Mesenchymal stem cell (in vitro differentiated cells and primary cell): ENCODE measurements at regions not wholly inside any gene's neighbourhood (a gene's known extent, or its start where the extent isn't known, plus 50 kb on each side); places are given as distances from the start of the nearest gene placed in this dataset.

Experiments
- DNase-seq: peaks from one replicate; pipeline ENCODE4 v3.0.0-alpha.2; 2013
- H2AFZ ChIP-seq: one replicate; pipeline ENCODE4 v1.6.1; 2013; ENCODE audit warnings: low read depth, mild to moderate bottlenecking, control low read depth, inconsistent platforms, low read length, moderate library complexity
- H2AK5ac ChIP-seq: 2 replicates; pipeline ENCODE4 v1.6.1; 2013; ENCODE audit warnings: low read length, moderate library complexity, mild to moderate bottlenecking, inconsistent platforms; ENCODE audit not compliant: severe bottlenecking
- H2BK120ac ChIP-seq: one replicate; pipeline ENCODE4 v1.6.1; 2013; ENCODE audit warnings: low read depth, mild to moderate bottlenecking, inconsistent platforms, low read length, moderate library complexity
- H2BK12ac ChIP-seq, 2 experiments: one replicate each; pipeline ENCODE4 v1.6.1; 2013; ENCODE audit warnings: inconsistent platforms in 2 of 2, low read length in 2 of 2, mild to moderate bottlenecking in 2 of 2, moderate library complexity in 2 of 2, control low read depth in 1 of 2
- H2BK15ac ChIP-seq: one replicate; pipeline ENCODE4 v1.6.1; 2013; ENCODE audit warnings: mild to moderate bottlenecking, low read depth, inconsistent platforms; ENCODE audit not compliant: poor library complexity, severe bottlenecking
- H2BK5ac ChIP-seq: 2 replicates; pipeline ENCODE4 v1.6.1; 2013; ENCODE audit warnings: low read depth, mild to moderate bottlenecking, low read length, control low read depth, inconsistent platforms; ENCODE audit not compliant: poor library complexity, severe bottlenecking
- H3K14ac ChIP-seq, 2 experiments: one replicate each; pipeline ENCODE4 v1.6.1; 2013; ENCODE audit warnings: inconsistent platforms in 2 of 2, low read length in 2 of 2, control low read depth in 1 of 2, mild to moderate bottlenecking in 1 of 2, moderate library complexity in 1 of 2
- H3K18ac ChIP-seq, 2 experiments: one replicate each; pipeline ENCODE4 v1.6.1; 2013; ENCODE audit warnings: inconsistent platforms in 2 of 2, low read length in 2 of 2, control low read depth in 1 of 2, low read depth in 1 of 2, mild to moderate bottlenecking in 1 of 2
- H3K23ac ChIP-seq, 2 experiments: one replicate each; pipeline ENCODE4 v1.6.1; 2013; ENCODE audit warnings: inconsistent platforms in 2 of 2, low read length in 2 of 2, mild to moderate bottlenecking in 2 of 2, moderate library complexity in 2 of 2, control low read depth in 1 of 2
- H3K27ac ChIP-seq: 2 replicates; pipeline ENCODE4 v1.5.1; 2013; ENCODE audit warnings: mild to moderate bottlenecking, moderate library complexity, low read length, control low read depth, inconsistent platforms; ENCODE audit not compliant: poor library complexity, severe bottlenecking
- H3K27me3 ChIP-seq, 2 experiments: 2 replicates each; pipeline versions ENCODE4 v1.6.1 to v1.7.0; 2013; ENCODE audit warnings: low read length in 2 of 2, mild to moderate bottlenecking in 2 of 2, moderate library complexity in 2 of 2, control low read depth in 1 of 2, inconsistent platforms in 1 of 2; ENCODE audit not compliant: control insufficient read depth in 1 of 2, insufficient read depth in 1 of 2
- H3K36me3 ChIP-seq, 2 experiments: 2 replicates each; pipeline versions ENCODE4 v1.6.1 to v1.7.0; 2013; ENCODE audit warnings: low read length in 2 of 2, control low read depth in 1 of 2, inconsistent platforms in 1 of 2, low read depth in 1 of 2, mild to moderate bottlenecking in 1 of 2; ENCODE audit not compliant: insufficient read depth in 2 of 2, control insufficient read depth in 1 of 2
- H3K4ac ChIP-seq, 2 experiments: one replicate each; pipeline ENCODE4 v1.6.1; 2013; ENCODE audit warnings: inconsistent platforms in 2 of 2, low read length in 2 of 2, mild to moderate bottlenecking in 2 of 2, moderate library complexity in 2 of 2, control low read depth in 1 of 2, low read depth in 1 of 2
- H3K4me1 ChIP-seq: 2 replicates; pipeline ENCODE4 v1.6.1; 2013; ENCODE audit warnings: low read depth, low read length, control low read depth; ENCODE audit not compliant: control insufficient read depth, insufficient read depth
- H3K4me2 ChIP-seq: 2 replicates; pipeline ENCODE4 v1.6.1; 2013; ENCODE audit warnings: low read length, mild to moderate bottlenecking, inconsistent platforms; ENCODE audit not compliant: poor library complexity, severe bottlenecking
- H3K4me3 ChIP-seq, 2 experiments: 2 replicates each; pipeline versions ENCODE4 v1.5.1 to v1.7.0; 2013; ENCODE audit warnings: low read length in 2 of 2, mild to moderate bottlenecking in 2 of 2, control low read depth in 1 of 2, low read depth in 1 of 2; ENCODE audit not compliant: insufficient read depth in 1 of 2
- H3K79me1 ChIP-seq: replicated peaks from 2 replicates; pipeline ENCODE4 v1.6.1; 2013; ENCODE audit warnings: mild to moderate bottlenecking, control low read depth, low read length, inconsistent platforms; ENCODE audit not compliant: poor library complexity, severe bottlenecking
- H3K9ac ChIP-seq: 2 replicates; pipeline ENCODE4 v1.7.0; 2013; ENCODE audit warnings: mild to moderate bottlenecking, low read length, moderate library complexity
- H3K9me3 ChIP-seq: 2 replicates; pipeline ENCODE4 v1.7.0; 2013; ENCODE audit warnings: mild to moderate bottlenecking, low read length; ENCODE audit not compliant: control insufficient read depth
- H4K8ac ChIP-seq: one replicate; pipeline ENCODE4 v1.6.1; 2013; ENCODE audit warnings: inconsistent platforms, mild to moderate bottlenecking, low read length, moderate library complexity
- H4K91ac ChIP-seq: one replicate; pipeline ENCODE4 v1.6.1; 2013; ENCODE audit warnings: mild to moderate bottlenecking, low read length, inconsistent platforms
- WGBS: methylation state at CpG from one replicate; pipeline ENCODE4 v1.1.7; 2013; ENCODE audit warnings: mixed read lengths; 5-methylcytosine and 5-hydroxymethylcytosine counted together

- Histone ChIP-seq H3K27ac (no peak overlapping the region), H2BK15ac (no peak overlapping the region), H4K91ac (no peak overlapping the region), H2BK5ac (no peak overlapping the region), H4K8ac (no peak overlapping the region), H3K18ac (no peak overlapping the region), H3K14ac (no peak overlapping the region), H3K4me2 (no peak overlapping the region), H3K27me3 (peaks cover 22 to 26% of the 10 kb centered on the region in 2 experiments), H3K4ac (no peak overlapping the region), H3K79me1 (no peaks in the 10 kb centered on the region), H3K4me3 (no peak overlapping the region), H2AK5ac (no peak overlapping the region), H3K36me3 (no peaks in the 10 kb centered on the region), H3K4me1 (peaks cover 14% of the 10 kb centered on the region), H3K9ac (no peak overlapping the region), H2AFZ (no peak overlapping the region), H2BK120ac (no peak overlapping the region), H3K23ac (no peak overlapping the region), H3K9me3 (no peaks in the 10 kb centered on the region), H2BK12ac (no peak overlapping the region)
- WGBS: 75% methylated on average over 4 of the region's 5 CpGs
- DNase-seq: no peak
Measured at GRCh38 chr5:88656221-88656950, 226.6 kb downstream of the MEF2C start.

- no CpG with 5 or more reads among the region's 2 CpGs for WGBS
- H2BK15ac ChIP-seq: no peak overlapping the region
- no peak for DNase-seq
- no peak overlapping the region for H3K14ac ChIP-seq
- H3K4me1 ChIP-seq: no peaks in the 10 kb centered on the region
- no peak overlapping the region for H3K23ac ChIP-seq
- H3K79me1 ChIP-seq: no peaks in the 10 kb centered on the region
- H4K91ac ChIP-seq: no peak overlapping the region
- no peak overlapping the region for H4K8ac ChIP-seq
- H3K27me3 ChIP-seq: peaks cover 0 to 8% of the 10 kb centered on the region in 2 experiments
- H2AK5ac ChIP-seq: no peak overlapping the region
- H2BK12ac ChIP-seq: no peak overlapping the region
- no peak overlapping the region for H2BK5ac ChIP-seq
- H3K36me3 ChIP-seq: no peaks in the 10 kb centered on the region
- H3K4ac ChIP-seq: no peak overlapping the region
- no peaks in the 10 kb centered on the region for H3K9me3 ChIP-seq
- H2AFZ ChIP-seq: no peak overlapping the region
- no peak overlapping the region for H3K4me3 ChIP-seq
- no peak overlapping the region for H3K9ac ChIP-seq
- no peak overlapping the region for H3K18ac ChIP-seq
- H2BK120ac ChIP-seq: no peak overlapping the region
- no peak overlapping the region for H3K4me2 ChIP-seq
- H3K27ac ChIP-seq: no peak overlapping the region
Measured at GRCh38 chr5:88653471-88653870, 229.5 kb downstream of the MEF2C start.

- Histone ChIP-seq H3K23ac (no peak overlapping the region), H2BK120ac (no peak overlapping the region), H3K27ac (no peak overlapping the region), H3K4ac (no peak overlapping the region), H2BK15ac (no peak overlapping the region), H3K4me1 (no peaks in the 10 kb centered on the region), H3K4me2 (no peak overlapping the region), H3K14ac (no peak overlapping the region), H3K4me3 (no peak overlapping the region), H4K8ac (no peak overlapping the region), H3K9me3 (no peaks in the 10 kb centered on the region), H3K36me3 (no peaks in the 10 kb centered on the region), H2BK5ac (no peak overlapping the region), H2BK12ac (no peak overlapping the region), H2AFZ (no peak overlapping the region), H3K18ac (no peak overlapping the region), H3K27me3 (peaks cover 0 to 11% of the 10 kb centered on the region in 2 experiments), H4K91ac (no peak overlapping the region), H3K9ac (no peak overlapping the region), H2AK5ac (no peak overlapping the region), H3K79me1 (no peaks in the 10 kb centered on the region)
- WGBS: 75% methylated on average over 2 of the region's 2 CpGs
- DNase-seq: no peak
Measured at GRCh38 chr5:88647901-88648300, 235.1 kb downstream of the MEF2C start.

DNA sequence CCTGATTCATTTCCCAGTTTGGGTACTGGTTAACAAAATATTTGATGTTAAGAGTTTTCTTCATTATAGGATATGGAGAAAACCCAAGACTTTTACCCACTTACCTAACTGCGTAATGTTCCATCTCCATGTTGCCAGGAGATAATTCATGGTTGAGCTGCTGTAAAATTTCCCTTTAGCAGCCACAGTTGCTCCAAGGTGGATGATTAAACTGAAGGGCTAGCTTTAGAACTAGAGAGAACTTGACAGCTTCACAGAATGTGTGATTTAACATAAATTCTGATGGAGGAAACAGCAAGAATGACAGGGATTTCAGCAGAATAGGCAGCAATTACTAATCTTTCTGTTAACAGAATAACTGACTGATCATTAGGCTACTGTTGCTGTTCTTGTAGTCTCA, 236.1 kb downstream of the MEF2C start:
- Histone ChIP-seq H3K4me2 (no peak overlapping the region), H3K79me1 (no peaks in the 10 kb centered on the region), H3K9ac (no peak overlapping the region), H3K14ac (no peak overlapping the region), H3K9me3 (no peaks in the 10 kb centered on the region), H2AK5ac (no peak overlapping the region), H2BK5ac (no peak overlapping the region), H3K36me3 (no peaks in the 10 kb centered on the region), H3K27ac (no peak overlapping the region), H3K4me1 (no peaks in the 10 kb centered on the region), H2BK15ac (no peak overlapping the region), H4K8ac (no peak overlapping the region), H3K18ac (no peak overlapping the region), H3K4me3 (no peak overlapping the region), H3K27me3 (peaks cover 0 to 10% of the 10 kb centered on the region in 2 experiments), H2BK120ac (no peak overlapping the region), H3K23ac (no peak overlapping the region), H2BK12ac (no peak overlapping the region), H3K4ac (no peak overlapping the region), H2AFZ (no peak overlapping the region), H4K91ac (no peak overlapping the region)
- 80% methylated on average over 1 of the region's 1 CpG for WGBS
- no peak for DNase-seq
